HG03025 (cell line): ENCODE measurements at regions not wholly inside any gene's neighbourhood (a gene's known extent, or its start where the extent isn't known, plus 50 kb on each side); places are given as distances from the start of the nearest gene placed in this dataset.

Experiments
- ATAC-seq: cut with Tn5 transposase; IDR thresholded peaks from one replicate; pipeline ENCODE4 v1.9.1; 2021; ENCODE audit warnings: mild to moderate bottlenecking, moderate library complexity; ENCODE audit not compliant: unreplicated experiment, low FRiP score

GRCh38 chr11:92770419-92770818, 199.0 kb upstream of the MTNR1B start:
- no peak for ATAC-seq

- ATAC-seq = no peak
These were observed 198.5 kb upstream of the MTNR1B start for GRCh38 chr11:92770981-92771380.

GRCh38 chr11:92771701-92772100, 197.8 kb upstream of the MTNR1B start:
- no peak for ATAC-seq

GRCh38 chr11:92775003-92775676, 194.3 kb upstream of the MTNR1B start:
- ATAC-seq = no peak

- no peak for ATAC-seq
These were observed 192.8 kb upstream of the MTNR1B start for GRCh38 chr11:92776676-92777075.

- ATAC-seq = no peak
These were observed 189.7 kb upstream of the MTNR1B start for GRCh38 chr11:92779746-92780145.

GRCh38 chr11:92781151-92781550, 188.3 kb upstream of the MTNR1B start:
- ATAC-seq = no peak

GRCh38 chr11:92782806-92783205, 186.6 kb upstream of the MTNR1B start:
- no peak for ATAC-seq

- no peak for ATAC-seq
These were observed 185.1 kb upstream of the MTNR1B start for GRCh38 chr11:92784331-92784730.

GRCh38 chr11:92787638-92788037, 181.8 kb upstream of the MTNR1B start:
- ATAC-seq = no peak

- no peak for ATAC-seq
These were observed 179.7 kb upstream of the MTNR1B start for GRCh38 chr11:92789761-92790160.

GRCh38 chr11:92790366-92790765, 179.1 kb upstream of the MTNR1B start:
- no peak for ATAC-seq

GRCh38 chr11:92790926-92791616, 178.4 kb upstream of the MTNR1B start:
- ATAC-seq = no peak

- ATAC-seq = no peak
These were observed 177.6 kb upstream of the MTNR1B start for GRCh38 chr11:92791886-92792285.

- no peak for ATAC-seq
These were observed 176.3 kb upstream of the MTNR1B start for GRCh38 chr11:92793189-92793588.

- no peak for ATAC-seq
These were observed 174.7 kb upstream of the MTNR1B start for GRCh38 chr11:92794783-92795182.

- no peak for ATAC-seq
These were observed 172.7 kb upstream of the MTNR1B start for GRCh38 chr11:92796744-92797143.

GRCh38 chr11:92797874-92798273, 171.6 kb upstream of the MTNR1B start:
- ATAC-seq = no peak

GRCh38 chr11:92801685-92802084, 167.8 kb upstream of the MTNR1B start:
- ATAC-seq = no peak

- no peak for ATAC-seq
These were observed 166.8 kb upstream of the MTNR1B start for GRCh38 chr11:92802644-92803043.

- no peak for ATAC-seq
These were observed 166.1 kb upstream of the MTNR1B start for GRCh38 chr11:92803391-92803790.

GRCh38 chr11:92804388-92804966, 165.0 kb upstream of the MTNR1B start:
- no peak for ATAC-seq
